HepG2 (cell line): ENCODE measurements at regions not wholly inside any gene's neighbourhood (a gene's known extent, or its start where the extent isn't known, plus 50 kb on each side); places are given as distances from the start of the nearest gene placed in this dataset.

Experiments used
- ATAC-seq: fragments of 200-7000 bp; cut with Tn5 transposase; 3 replicates; pipeline ENCODE4 v1.9.1; 2020; ENCODE audit warnings: mild to moderate bottlenecking, moderate library complexity
- BruUV-seq: library from RNA; stranded (reverse); fragments of 400-500 nt; replicated peaks from 2 replicates; lab custom pipeline; 2021; lab: Mats Ljungman, UMichigan
- CTCF ChIA-PET: fragments of 300-600 bp; formaldehyde crosslinking; extraction: SDS; loops from one replicate; lab custom pipeline; 2021; ENCODE audit warnings: low total read pairs, inconsistent platforms, low intra/inter-chr PET ratio; lab: Yijun Ruan, JAX
- POLR2A ChIA-PET: fragments of 350-600 bp; sonication (Branson Sonifier 250); formaldehyde crosslinking; loops from one replicate; lab custom pipeline; 2020; ENCODE audit warnings: antibody characterized with exemption, inconsistent platforms; lab: Yijun Ruan, JAX
- DNase-seq: peaks from one replicate; pipeline ENCODE4 v3.0.0-alpha.2; 2015; ENCODE audit warnings: low spot score
- FAIRE-seq: peaks from 3 replicates; lab custom pipeline; 2011; peaks lifted over from hg19 to GRCh38; lab: Jason Lieb, UNC
- H2AFZ ChIP-seq: one replicate; pipeline ENCODE4 v1.6.1; 2011; ENCODE audit warnings: low read length, inconsistent platforms
- H3K27ac ChIP-seq: fragments of 300-600 bp; 3 replicates; pipeline ENCODE4 v1.8.0; 2011; ENCODE audit warnings: mixed run types, mild to moderate bottlenecking, mixed read lengths, low read length, inconsistent platforms; ENCODE audit not compliant: insufficient read depth; ENCODE audit errors: extremely low read length
- H3K27me3 ChIP-seq, 2 experiments: fragments of 200-600 bp in 1 of 2; 2 replicates in 1 of 2; 3 replicates in 1 of 2; pipeline versions ENCODE4 v1.6.0 to v1.8.0; 2011; ENCODE audit warnings: low read length in 2 of 2, mild to moderate bottlenecking in 2 of 2, moderate library complexity in 2 of 2, inconsistent platforms in 1 of 2; ENCODE audit not compliant: insufficient read depth in 2 of 2, control insufficient read depth in 1 of 2
- H3K36me3 ChIP-seq, 2 experiments: fragments of 200-600 bp in 1 of 2; replicated peaks in 1 of 2; 2 replicates in 1 of 2; 3 replicates in 1 of 2; pipeline versions ENCODE4 v1.5.1 to v1.8.0; 2011; ENCODE audit warnings: low read length in 2 of 2, inconsistent platforms in 1 of 2; ENCODE audit not compliant: insufficient read depth in 2 of 2, control insufficient read depth in 1 of 2
- H3K4me1 ChIP-seq: 2 replicates; pipeline ENCODE4 v1.5.1; 2012; ENCODE audit warnings: low read length, inconsistent platforms; ENCODE audit not compliant: insufficient read depth
- H3K4me2 ChIP-seq: 2 replicates; pipeline ENCODE4 v1.6.0; 2011; ENCODE audit warnings: low read depth, low read length, inconsistent platforms
- H3K4me3 ChIP-seq, 3 experiments: fragments of 200-600 bp in 1 of 3; sonication (generic), shearing (Covaris generic) in 1 of 3; replicated peaks in 1 of 3; 2 replicates each; pipeline ENCODE4 v1.5.1; 2011 to 2016; ENCODE audit warnings: low read length in 3 of 3, inconsistent platforms in 2 of 3, low read depth in 2 of 3, mild to moderate bottlenecking in 2 of 3, control low read depth in 1 of 3, mixed read lengths in 1 of 3; ENCODE audit not compliant: insufficient read depth in 1 of 3
- H3K79me2 ChIP-seq: one replicate; pipeline ENCODE4 v1.6.1; 2011; ENCODE audit warnings: low read length, inconsistent platforms; ENCODE audit not compliant: insufficient read depth
- H3K9ac ChIP-seq: 2 replicates; pipeline ENCODE4 v1.6.0; 2011; ENCODE audit warnings: mild to moderate bottlenecking, low read depth, low read length, inconsistent platforms; ENCODE audit not compliant: insufficient read depth
- H3K9me3 ChIP-seq: 2 replicates; pipeline ENCODE4 v1.5.1; 2012; ENCODE audit warnings: mild to moderate bottlenecking, low read length
- H4K20me1 ChIP-seq: 2 replicates; pipeline ENCODE4 v1.6.0; 2011; ENCODE audit warnings: inconsistent platforms, mild to moderate bottlenecking, low read length, moderate library complexity; ENCODE audit not compliant: insufficient read depth
- BHLHE40 ChIP-seq: IDR thresholded peaks from 2 replicates; pipeline ENCODE4 v1.6.1; 2011; ENCODE audit warnings: low read length, improper control_type of control experiment
- CSRNP2 ChIP-seq: sonication (generic); formaldehyde crosslinking; conservative IDR thresholded peaks from 2 replicates; pipeline ENCODE4 v1.8.0; 2022; ENCODE audit warnings: low read depth, missing genetic modification reagents
- IKZF1 ChIP-seq: fragments of 450-650 bp; IDR thresholded peaks from 2 replicates; pipeline ENCODE4 v1.7.1; 2016
- RAD21 ChIP-seq: fragments of 450-650 bp; formaldehyde crosslinking; IDR thresholded peaks from 2 replicates; pipeline ENCODE4 v1.5.0; 2020; ENCODE audit warnings: mild to moderate bottlenecking
- REPIN1 ChIP-seq: sonication (generic); formaldehyde crosslinking; IDR thresholded peaks from 2 replicates; pipeline ENCODE4 v1.8.0; 2022; ENCODE audit warnings: missing genetic modification reagents, low read depth, mild to moderate bottlenecking, borderline replicate concordance
- RFX1 ChIP-seq: fragments of 450-650 bp; IDR thresholded peaks from 2 replicates; pipeline ENCODE4 v1.6.1; 2017
- TOE1 ChIP-seq: sonication (generic); formaldehyde crosslinking; IDR thresholded peaks from 2 replicates; pipeline ENCODE4 v1.4.0; 2020; ENCODE audit warnings: mild to moderate bottlenecking, missing genetic modification reagents
- ZMYM3 ChIP-seq: sonication (generic); formaldehyde crosslinking; IDR thresholded peaks from 2 replicates; pipeline ENCODE4 v1.5.1; 2020; ENCODE audit warnings: mild to moderate bottlenecking, missing genetic modification reagents
- ZXDC ChIP-seq: sonication (generic); formaldehyde crosslinking; IDR thresholded peaks from 2 replicates; pipeline ENCODE4 v1.5.0; 2020; ENCODE audit warnings: mild to moderate bottlenecking, missing genetic modification reagents
- in situ Hi-C: cut with HindIII; loops from 2 replicates; pipeline ENCODE4 v1.10.0; 2017; ENCODE audit warnings: low pct_unique_long_range_greater_than_20kb; ENCODE audit not compliant: extremely low pct_ligation_motif_present
- intact Hi-C: fragments of 100-400 bp; cut with micrococcal nuclease; formaldehyde crosslinking; loops from one replicate; pipeline ENCODE4 v1.10.0; 2022; ENCODE audit not compliant: unreplicated experiment
- TF ChIP-seq, protein P1 (sequence below): sonication (generic); formaldehyde crosslinking; IDR thresholded peaks from 2 replicates; pipeline ENCODE4 v1.8.0; 2022; ENCODE audit warnings: mild to moderate bottlenecking, missing genetic modification reagents

- in situ Hi-C loops (no loop called here), intact Hi-C loops (no loop called here)
- FAIRE-seq (no peak), DNase-seq (no peak), ATAC-seq (no peak)
- no TSS peak for BruUV-seq
- peaks cover 6% of the 10 kb centered on the region; the same call in 1 of the 2 replicates for H3K9me3 ChIP-seq
- H2AFZ ChIP-seq: no peak overlapping the region
- H3K27me3 ChIP-seq: no peaks in the 10 kb centered on the region
- H3K36me3 ChIP-seq: no peaks in the 10 kb centered on the region
- H3K4me1 ChIP-seq: no peaks in the 10 kb centered on the region
- H3K9ac ChIP-seq: no peak overlapping the region
- ChIA-PET POLR2A (no interaction called here), CTCF (no interaction called here)
- no peaks in the 10 kb centered on the region for H4K20me1 ChIP-seq
- no peak overlapping the region for H3K4me3 ChIP-seq
- H3K4me2 ChIP-seq: no peak overlapping the region
- H3K27ac ChIP-seq: no peak overlapping the region
- TF ChIP-seq TOE1 (CRISPR knock-in tag): no peak
- no peak for TF ChIP-seq RFX1
- no peak for TF ChIP-seq BHLHE40
- TF ChIP-seq, protein P1, sequence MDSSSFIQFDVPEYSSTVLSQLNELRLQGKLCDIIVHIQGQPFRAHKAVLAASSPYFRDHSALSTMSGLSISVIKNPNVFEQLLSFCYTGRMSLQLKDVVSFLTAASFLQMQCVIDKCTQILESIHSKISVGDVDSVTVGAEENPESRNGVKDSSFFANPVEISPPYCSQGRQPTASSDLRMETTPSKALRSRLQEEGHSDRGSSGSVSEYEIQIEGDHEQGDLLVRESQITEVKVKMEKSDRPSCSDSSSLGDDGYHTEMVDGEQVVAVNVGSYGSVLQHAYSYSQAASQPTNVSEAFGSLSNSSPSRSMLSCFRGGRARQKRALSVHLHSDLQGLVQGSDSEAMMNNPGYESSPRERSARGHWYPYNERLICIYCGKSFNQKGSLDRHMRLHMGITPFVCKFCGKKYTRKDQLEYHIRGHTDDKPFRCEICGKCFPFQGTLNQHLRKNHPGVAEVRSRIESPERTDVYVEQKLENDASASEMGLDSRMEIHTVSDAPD: no peak
- no peak for TF ChIP-seq REPIN1 (CRISPR knock-in tag)
- no peak for TF ChIP-seq IKZF1
- TF ChIP-seq ZXDC: no peak
- no peak for TF ChIP-seq RAD21 (CRISPR knock-in tag)
- no peak for TF ChIP-seq CSRNP2 (CRISPR knock-in tag)
- no peak for TF ChIP-seq ZMYM3 (CRISPR knock-in tag)
- no peaks in the 10 kb centered on the region for H3K79me2 ChIP-seq
Measured at GRCh38 chr18:60982928-60983327, 350.3 kb upstream of the CDH20 start.
